CD4-positive, alpha-beta T cell treated with Interferon gamma for 1 hour (primary cell): ENCODE measurements at regions not wholly inside any gene's neighbourhood (a gene's known extent, or its start where the extent isn't known, plus 50 kb on each side); places are given as distances from the start of the nearest gene placed in this dataset.
"Not testable (repeated sequence)": the region's sequence is repeated elsewhere in the genome, so short reads cannot be mapped to it uniquely, and the experiment has no call there.

ENCODE experiments used
- DNase-seq: peaks from one replicate; pipeline ENCODE4 v3.0.0-alpha.2; 2020

GRCh38 chr10:31679936-31680335 lies 248.7 kb downstream of the ARHGAP12 start:
- DNase-seq: no peak

GRCh38 chr10:31678575-31679516 lies 249.8 kb downstream of the ARHGAP12 start:
- no peak for DNase-seq

- no peak for DNase-seq
Observed at GRCh38 chr10:31678139-31678536, 250.5 kb downstream of the ARHGAP12 start.

GRCh38 chr10:31677195-31678138 lies 251.2 kb downstream of the ARHGAP12 start:
- no peak for DNase-seq

- no peak for DNase-seq
Observed at GRCh38 chr10:31675726-31676125, 252.9 kb downstream of the ARHGAP12 start.

GRCh38 chr10:31669357-31669756 lies 259.3 kb downstream of the ARHGAP12 start:
- no peak for DNase-seq

- DNase-seq: no peak
Observed at GRCh38 chr10:31668326-31668725, 260.3 kb downstream of the ARHGAP12 start.

- not testable (repeated sequence) for DNase-seq
Observed at GRCh38 chr10:31665764-31666279, 262.8 kb downstream of the ARHGAP12 start.

GRCh38 chr10:31664803-31665202 lies 263.8 kb downstream of the ARHGAP12 start:
- DNase-seq: no peak

- not testable (repeated sequence) for DNase-seq
Observed at GRCh38 chr10:31664071-31664470, 264.6 kb downstream of the ARHGAP12 start.

- no peak for DNase-seq
Observed at GRCh38 chr10:31660300-31660699, 268.3 kb downstream of the ARHGAP12 start.

- DNase-seq: no peak
Observed at GRCh38 chr10:31659665-31660064, 269.0 kb downstream of the ARHGAP12 start.

- DNase-seq: no peak
Observed at GRCh38 chr10:31657434-31657872, 271.2 kb downstream of the ARHGAP12 start.

GRCh38 chr10:31656851-31657433 lies 271.7 kb downstream of the ARHGAP12 start:
- no peak for DNase-seq

GRCh38 chr10:31652038-31652437 lies 276.6 kb downstream of the ARHGAP12 start:
- no peak for DNase-seq

- DNase-seq: no peak
Observed at GRCh38 chr10:31650010-31650409, 278.6 kb downstream of the ARHGAP12 start.

GRCh38 chr10:31648966-31649365 lies 279.7 kb downstream of the ARHGAP12 start:
- no peak for DNase-seq

- no peak for DNase-seq
Observed at GRCh38 chr10:31647861-31648260, 280.8 kb downstream of the ARHGAP12 start.

GRCh38 chr10:31646519-31646918 lies 282.1 kb downstream of the ARHGAP12 start:
- DNase-seq: no peak

GRCh38 chr10:31645786-31646185 lies 282.8 kb downstream of the ARHGAP12 start:
- DNase-seq: no peak

- no peak for DNase-seq
Observed at GRCh38 chr10:31644931-31645633, 283.5 kb downstream of the ARHGAP12 start.

- DNase-seq: no peak
Observed at GRCh38 chr10:31642281-31642680, 286.4 kb downstream of the ARHGAP12 start.
